Keratinocyte (primary cell): ENCODE measurements at regions not wholly inside any gene's neighbourhood (a gene's known extent, or its start where the extent isn't known, plus 50 kb on each side); places are given as distances from the start of the nearest gene placed in this dataset.

ENCODE experiments used
- DNase-seq: peaks from one replicate; pipeline ENCODE4 v3.0.0-alpha.2; 2011; ENCODE audit warnings: low read depth, missing footprints, low spot score
- FAIRE-seq: peaks from 2 replicates; lab custom pipeline; 2011; peaks lifted over from hg19 to GRCh38; lab: Jason Lieb, UNC
- H2AFZ ChIP-seq: 2 replicates; pipeline ENCODE4 v1.6.0; 2012; ENCODE audit warnings: low read length, control low read depth, inconsistent platforms; ENCODE audit not compliant: control insufficient read depth
- H3K27ac ChIP-seq: 2 replicates; pipeline ENCODE4 v1.5.1; 2011; ENCODE audit warnings: low read length; ENCODE audit not compliant: control insufficient read depth, insufficient read depth
- H3K27me3 ChIP-seq: 3 replicates; pipeline ENCODE4 v1.6.0; 2011; ENCODE audit warnings: low read length; ENCODE audit not compliant: control insufficient read depth, insufficient read depth; ENCODE audit errors: extremely low read depth
- H3K36me3 ChIP-seq, 2 experiments: 2 replicates in 1 of 2; 3 replicates in 1 of 2; pipeline ENCODE4 v1.5.1; 2011; ENCODE audit warnings: low read length in 2 of 2, mild to moderate bottlenecking in 1 of 2; ENCODE audit not compliant: control insufficient read depth in 2 of 2, insufficient read depth in 2 of 2; ENCODE audit errors: extremely low read depth in 1 of 2
- H3K4me1 ChIP-seq: 3 replicates; pipeline ENCODE4 v1.5.1; 2011; ENCODE audit warnings: low read length; ENCODE audit not compliant: control insufficient read depth, insufficient read depth; ENCODE audit errors: extremely low read depth
- H3K4me2 ChIP-seq: 3 replicates; pipeline ENCODE4 v1.6.0; 2011; ENCODE audit warnings: low read depth, low read length; ENCODE audit not compliant: control insufficient read depth, insufficient read depth; ENCODE audit errors: extremely low read depth
- H3K4me3 ChIP-seq, 3 experiments: fragments of 200-600 bp in 1 of 3; sonication (generic) in 1 of 3; 2 replicates in 2 of 3; 3 replicates in 1 of 3; pipeline ENCODE4 v1.5.1; 2011 to 2016; ENCODE audit warnings: low read length in 3 of 3, mild to moderate bottlenecking in 3 of 3, control low read depth in 2 of 3, inconsistent platforms in 1 of 3, low read depth in 1 of 3, mixed read lengths in 1 of 3, mixed run types in 1 of 3, moderate library complexity in 1 of 3; ENCODE audit not compliant: control insufficient read depth in 2 of 3, insufficient read depth in 2 of 3; ENCODE audit errors: extremely low read depth in 1 of 3
- H3K79me2 ChIP-seq: 2 replicates; pipeline ENCODE4 v1.6.0; 2012; ENCODE audit warnings: low read length; ENCODE audit not compliant: control insufficient read depth, insufficient read depth
- H3K9ac ChIP-seq: 3 replicates; pipeline ENCODE4 v1.6.0; 2011; ENCODE audit warnings: low read length; ENCODE audit not compliant: control insufficient read depth, insufficient read depth; ENCODE audit errors: extremely low read depth
- H3K9me1 ChIP-seq: 3 replicates; pipeline ENCODE4 v1.6.0; 2011; ENCODE audit warnings: low read length; ENCODE audit not compliant: control insufficient read depth, insufficient read depth; ENCODE audit errors: extremely low read depth
- H3K9me3 ChIP-seq: 2 replicates; pipeline ENCODE4 v1.5.1; 2012; ENCODE audit warnings: low read depth, low read length; ENCODE audit not compliant: control insufficient read depth
- H4K20me1 ChIP-seq: 3 replicates; pipeline ENCODE4 v1.6.0; 2011; ENCODE audit warnings: low read length; ENCODE audit not compliant: control insufficient read depth, insufficient read depth; ENCODE audit errors: extremely low read depth
- EZH2 ChIP-seq: IDR thresholded peaks from one replicate; pipeline ENCODE4 v1.6.1; 2012; ENCODE audit warnings: inconsistent platforms, mild to moderate bottlenecking, low read length, moderate library complexity
- dilution Hi-C: fragments of 300-500 bp; cut with MboI; formaldehyde crosslinking; loops from one replicate; pipeline ENCODE4 v1.7.0; 2020; ENCODE audit warnings: low sequenced_read_pairs; ENCODE audit not compliant: extremely low pct_ligation_motif_present
- TF ChIP-seq, protein P1 (sequence below), 3 experiments: IDR thresholded peaks in 1 of 3; conservative IDR thresholded peaks in 1 of 3; optimal IDR thresholded peaks in 1 of 3; 2 replicates in 2 of 3; 3 replicates in 1 of 3; pipeline versions ENCODE3 to v1.5.1; 2011; ENCODE audit warnings: low read length in 3 of 3, mild to moderate bottlenecking in 3 of 3, moderate library complexity in 2 of 3, control low read depth in 1 of 3, inconsistent platforms in 1 of 3; ENCODE audit not compliant: insufficient read depth in 2 of 3; ENCODE audit errors: extremely low read depth in 1 of 3

DNA sequence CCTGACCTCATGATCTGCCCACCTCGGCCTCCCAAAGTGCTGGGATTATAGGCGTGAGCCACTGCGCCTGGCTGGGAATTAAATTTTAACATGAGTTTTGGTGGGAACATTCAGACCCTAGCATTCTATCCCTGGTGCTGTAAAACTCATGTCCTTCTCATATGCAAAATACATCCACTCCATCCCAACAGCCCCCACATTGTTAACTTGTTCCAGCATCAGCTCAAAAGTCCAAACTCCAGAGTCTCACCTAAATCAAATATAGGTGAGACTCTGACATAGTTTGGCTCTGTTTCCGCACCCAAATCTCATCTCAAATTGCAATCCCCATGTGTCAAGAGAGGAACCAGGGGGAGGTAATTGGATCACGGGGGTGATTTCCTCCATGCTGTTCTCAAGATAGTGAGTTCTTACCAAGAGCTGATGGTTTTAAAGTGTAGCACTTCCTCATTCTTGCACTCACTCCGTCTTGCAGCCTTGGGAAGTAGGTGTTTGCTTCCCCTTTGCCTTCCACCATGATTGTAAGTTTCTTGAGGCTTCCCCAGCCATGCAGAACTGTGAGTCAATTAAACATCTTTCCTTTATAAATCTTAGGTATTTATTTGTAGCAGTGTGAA lies 96.2 kb upstream of the PLCL2 start:
- FAIRE-seq (no peak), DNase-seq (no peak)
- no peaks in the 10 kb centered on the region for H3K4me1 ChIP-seq
- no peaks in the 10 kb centered on the region for H3K9me1 ChIP-seq
- no peak overlapping the region for H3K4me3 ChIP-seq
- no peaks in the 10 kb centered on the region for H3K9me3 ChIP-seq
- TF ChIP-seq, protein P1, sequence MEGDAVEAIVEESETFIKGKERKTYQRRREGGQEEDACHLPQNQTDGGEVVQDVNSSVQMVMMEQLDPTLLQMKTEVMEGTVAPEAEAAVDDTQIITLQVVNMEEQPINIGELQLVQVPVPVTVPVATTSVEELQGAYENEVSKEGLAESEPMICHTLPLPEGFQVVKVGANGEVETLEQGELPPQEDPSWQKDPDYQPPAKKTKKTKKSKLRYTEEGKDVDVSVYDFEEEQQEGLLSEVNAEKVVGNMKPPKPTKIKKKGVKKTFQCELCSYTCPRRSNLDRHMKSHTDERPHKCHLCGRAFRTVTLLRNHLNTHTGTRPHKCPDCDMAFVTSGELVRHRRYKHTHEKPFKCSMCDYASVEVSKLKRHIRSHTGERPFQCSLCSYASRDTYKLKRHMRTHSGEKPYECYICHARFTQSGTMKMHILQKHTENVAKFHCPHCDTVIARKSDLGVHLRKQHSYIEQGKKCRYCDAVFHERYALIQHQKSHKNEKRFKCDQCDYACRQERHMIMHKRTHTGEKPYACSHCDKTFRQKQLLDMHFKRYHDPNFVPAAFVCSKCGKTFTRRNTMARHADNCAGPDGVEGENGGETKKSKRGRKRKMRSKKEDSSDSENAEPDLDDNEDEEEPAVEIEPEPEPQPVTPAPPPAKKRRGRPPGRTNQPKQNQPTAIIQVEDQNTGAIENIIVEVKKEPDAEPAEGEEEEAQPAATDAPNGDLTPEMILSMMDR (optimal IDR thresholded peaks at IDR 0.05 in 1 of 3, IDR thresholded peaks at IDR 0.05 in 1 of 3, conservative IDR thresholded peaks at IDR 0.05 in 1 of 3; ENCODE audit: extremely low read depth in 1 of 3, insufficient read depth in 2 of 3, low read length in 3 of 3), result no peak
- no peak for TF ChIP-seq EZH2
- no peaks in the 10 kb centered on the region for H4K20me1 ChIP-seq
- no peak overlapping the region for H3K4me2 ChIP-seq
- no peak overlapping the region for H3K27ac ChIP-seq
- dilution Hi-C loops, result no loop called here
- no peaks in the 10 kb centered on the region for H3K27me3 ChIP-seq
- H3K79me2 ChIP-seq, result no peaks in the 10 kb centered on the region
- H2AFZ ChIP-seq, result no peak overlapping the region
- no peaks in the 10 kb centered on the region for H3K36me3 ChIP-seq
- no peak overlapping the region for H3K9ac ChIP-seq

DNA sequence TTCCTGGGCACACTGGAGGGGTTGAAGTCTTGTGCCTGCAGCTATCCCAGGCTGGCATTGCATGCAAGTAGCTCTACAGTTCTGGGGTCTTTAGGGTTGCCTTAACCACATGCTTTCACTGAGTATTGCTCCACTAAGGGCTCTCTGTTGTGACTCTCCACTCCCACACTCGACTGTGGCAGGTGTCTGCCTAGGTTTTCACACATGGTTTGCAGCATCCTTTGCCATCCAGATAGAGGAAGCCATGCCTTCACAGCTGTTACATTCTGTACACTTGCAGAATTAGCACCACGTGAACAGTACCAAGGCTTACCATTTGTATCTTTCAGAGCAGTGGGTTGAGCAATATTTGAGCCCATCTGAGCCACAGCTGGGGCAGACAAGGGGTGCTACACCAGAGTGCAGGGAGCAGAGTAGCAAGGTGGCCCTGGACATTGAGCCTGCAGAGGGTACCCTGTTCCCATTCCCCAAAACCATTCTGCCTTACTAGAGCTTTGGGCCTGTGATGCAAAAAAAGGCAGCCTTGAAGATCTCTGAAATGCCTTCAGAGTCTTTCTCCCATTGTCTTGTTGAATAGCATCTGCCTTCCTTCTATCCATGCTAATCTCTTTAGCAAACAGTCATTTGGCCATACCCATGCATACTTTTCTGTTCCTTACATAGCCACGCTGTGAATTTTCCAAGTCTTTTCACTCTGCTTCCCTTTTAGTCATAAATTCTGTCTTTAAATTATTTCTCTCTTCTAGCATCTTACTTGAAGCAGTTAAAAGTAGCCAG lies 95.2 kb upstream of the PLCL2 start:
- H3K9ac ChIP-seq, result no peak overlapping the region
- H3K79me2 ChIP-seq, result no peaks in the 10 kb centered on the region
- no peak overlapping the region for H2AFZ ChIP-seq
- H3K4me1 ChIP-seq, result no peaks in the 10 kb centered on the region
- no peak overlapping the region for H3K4me2 ChIP-seq
- no peaks in the 10 kb centered on the region for H3K9me1 ChIP-seq
- H4K20me1 ChIP-seq, result no peaks in the 10 kb centered on the region
- dilution Hi-C loops, result no loop called here
- H3K9me3 ChIP-seq, result no peaks in the 10 kb centered on the region
- no peaks in the 10 kb centered on the region for H3K36me3 ChIP-seq
- DNase-seq (no peak), FAIRE-seq (no peak)
- H3K27ac ChIP-seq, result no peak overlapping the region
- no peak overlapping the region for H3K4me3 ChIP-seq
- no peaks in the 10 kb centered on the region for H3K27me3 ChIP-seq
- TF ChIP-seq, protein P1 (optimal IDR thresholded peaks at IDR 0.05 in 1 of 3, IDR thresholded peaks at IDR 0.05 in 1 of 3, conservative IDR thresholded peaks at IDR 0.05 in 1 of 3; ENCODE audit: extremely low read depth in 1 of 3, insufficient read depth in 2 of 3, low read length in 3 of 3), result no peak
- TF ChIP-seq EZH2, result no peak
